Smooth muscle cell (in vitro differentiated cells): ENCODE measurements at regions not wholly inside any gene's neighbourhood (a gene's known extent, or its start where the extent isn't known, plus 50 kb on each side); places are given as distances from the start of the nearest gene placed in this dataset.

Source experiments
- DNase-seq: peaks from one replicate; lab custom pipeline; 2025; ENCODE audit not compliant: unreplicated experiment; lab: John Stamatoyannopoulos, UW
- H2AFZ ChIP-seq: fragments of 200-600 bp; sonication (generic); 2 replicates; pipeline ENCODE4 v1.6.0; 2016; ENCODE audit warnings: antibody characterized with exemption, low read depth, mild to moderate bottlenecking
- H3F3A ChIP-seq: fragments of 200-600 bp; sonication (generic); 2 replicates; pipeline ENCODE4 v1.6.0; 2017; ENCODE audit warnings: antibody characterized with exemption, low read depth
- H3K27ac ChIP-seq: fragments of 200-600 bp; sonication (generic); 2 replicates; pipeline ENCODE4 v1.5.1; 2016; ENCODE audit warnings: low read depth, mild to moderate bottlenecking
- H3K27me3 ChIP-seq: fragments of 200-600 bp; sonication (generic); 2 replicates; pipeline ENCODE4 v1.6.1; 2016; ENCODE audit warnings: low read depth, mild to moderate bottlenecking
- H3K36me3 ChIP-seq: fragments of 200-600 bp; sonication (generic); 2 replicates; pipeline ENCODE4 v1.5.1; 2016; ENCODE audit warnings: low read depth
- H3K4me1 ChIP-seq: fragments of 200-600 bp; sonication (generic); 2 replicates; pipeline ENCODE4 v1.5.1; 2016; ENCODE audit warnings: low read depth
- H3K4me2 ChIP-seq: fragments of 200-600 bp; sonication (generic); 2 replicates; pipeline ENCODE4 v1.6.0; 2016; ENCODE audit warnings: mild to moderate bottlenecking
- H3K4me3 ChIP-seq: fragments of 200-600 bp; sonication (generic); 2 replicates; pipeline ENCODE4 v1.5.1; 2016; ENCODE audit warnings: mild to moderate bottlenecking
- H3K79me2 ChIP-seq: fragments of 200-600 bp; sonication (generic); 2 replicates; pipeline ENCODE4 v1.6.0; 2016; ENCODE audit warnings: low read depth, mild to moderate bottlenecking
- H3K9ac ChIP-seq: fragments of 200-600 bp; sonication (generic); 2 replicates; pipeline ENCODE4 v1.6.0; 2016; ENCODE audit warnings: low read depth
- H3K9me3 ChIP-seq: fragments of 200-600 bp; sonication (generic); replicated peaks from 2 replicates; pipeline ENCODE4 v1.5.1; 2016; ENCODE audit warnings: low read depth
- H4K20me1 ChIP-seq: fragments of 200-600 bp; sonication (generic); 2 replicates; pipeline ENCODE4 v1.6.0; 2016; ENCODE audit warnings: low read depth
- CTCF ChIP-seq: fragments of 200-600 bp; sonication (generic); IDR thresholded peaks from 2 replicates; pipeline ENCODE4 v1.5.1; 2017; ENCODE audit warnings: borderline replicate concordance, mild to moderate bottlenecking, antibody characterized with exemption; ENCODE audit not compliant: insufficient read depth, poor library complexity, severe bottlenecking
- WGBS: methylation state at CpG from one replicate; pipeline ENCODE4 v1.1.7; 2016; ENCODE audit warnings: low lambda C conversion rate; 5-methylcytosine and 5-hydroxymethylcytosine counted together

DNA sequence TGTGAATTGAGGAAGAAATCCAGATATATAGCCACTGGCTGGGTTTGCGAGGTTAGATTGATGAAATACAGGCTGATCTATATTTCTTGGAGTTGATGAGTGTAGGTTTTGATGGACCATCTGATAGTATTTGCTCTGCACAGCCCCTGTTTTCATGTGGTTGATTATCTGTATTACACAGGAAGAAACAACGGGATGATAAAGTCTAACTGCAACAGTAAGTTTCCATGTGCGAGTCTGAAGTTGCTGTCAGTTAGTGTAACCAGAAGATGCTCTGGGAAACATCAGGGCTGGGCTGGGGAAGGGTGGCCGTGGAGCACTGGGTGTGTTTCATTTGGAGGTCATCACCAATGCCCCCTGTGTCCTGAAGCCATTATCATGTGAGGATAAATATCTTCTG is 148.4 kb upstream of the SFRP2 start:
- H3K4me3 ChIP-seq: no peak overlapping the region
- H3K79me2 ChIP-seq: no peaks in the 10 kb centered on the region
- no peak for TF ChIP-seq CTCF
- no peaks in the 10 kb centered on the region for H3F3A ChIP-seq
- 26% methylated on average over 4 of the region's 4 CpGs for WGBS
- H2AFZ ChIP-seq: peak overlapping the region; percentile 8
- H3K4me2 ChIP-seq: no peak overlapping the region
- H3K36me3 ChIP-seq: no peaks in the 10 kb centered on the region
- no peak overlapping the region for H3K9ac ChIP-seq
- H3K4me1 ChIP-seq: peaks cover 21% of the 10 kb centered on the region
- no peaks in the 10 kb centered on the region for H3K9me3 ChIP-seq
- no peak for DNase-seq
- H4K20me1 ChIP-seq: no peaks in the 10 kb centered on the region
- no peak overlapping the region for H3K27ac ChIP-seq
- H3K27me3 ChIP-seq: peaks cover 24% of the 10 kb centered on the region

DNA sequence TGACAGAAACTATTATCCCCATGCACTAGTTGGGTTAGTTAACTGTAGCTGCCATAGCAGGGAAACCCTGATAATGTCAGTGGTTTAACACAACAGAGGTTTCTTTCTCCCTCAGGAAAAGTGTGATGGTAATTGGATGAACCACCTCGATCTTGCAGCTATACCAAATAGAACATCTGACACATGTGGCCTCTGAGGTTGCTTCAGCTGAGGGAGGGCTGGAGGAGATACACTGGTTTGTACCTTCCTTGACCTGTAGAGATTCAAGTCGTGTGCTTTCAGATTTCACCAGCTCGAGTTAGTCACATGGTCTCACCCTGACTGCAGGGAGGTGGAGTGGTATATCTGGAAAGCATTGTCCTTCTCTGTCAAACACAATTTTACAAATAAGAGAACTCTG is 147.2 kb upstream of the SFRP2 start:
- DNase-seq: no peak
- 73% methylated on average over 3 of the region's 3 CpGs for WGBS
- H3K27me3 ChIP-seq: peaks cover 13% of the 10 kb centered on the region

GRCh38 chr4:153934688-153935017 is 145.8 kb upstream of the SFRP2 start:
- Histone ChIP-seq H3K4me1 (peaks cover 33% of the 10 kb centered on the region), H3F3A (no peaks in the 10 kb centered on the region), H3K4me2 (no peak overlapping the region), H2AFZ (peak overlapping the region; percentile 47), H3K9ac (no peak overlapping the region), H4K20me1 (no peaks in the 10 kb centered on the region), H3K27me3 (no peaks in the 10 kb centered on the region), H3K79me2 (no peaks in the 10 kb centered on the region), H3K9me3 (no peaks in the 10 kb centered on the region), H3K27ac (no peak overlapping the region), H3K4me3 (no peak overlapping the region), H3K36me3 (no peaks in the 10 kb centered on the region)
- no peak for DNase-seq
- no peak for TF ChIP-seq CTCF
- WGBS: 96% methylated on average over 3 of the region's 3 CpGs

More for the DNA sequence above, 147.2 kb upstream of the SFRP2 start:
- no peak overlapping the region for H3K9ac ChIP-seq
- H3K4me1 ChIP-seq: peaks cover 21% of the 10 kb centered on the region
- no peak overlapping the region for H3K4me3 ChIP-seq
- H4K20me1 ChIP-seq: no peaks in the 10 kb centered on the region
- H3K79me2 ChIP-seq: no peaks in the 10 kb centered on the region
- H3F3A ChIP-seq: no peaks in the 10 kb centered on the region
- no peak overlapping the region for H3K4me2 ChIP-seq
- no peak for TF ChIP-seq CTCF
- no peaks in the 10 kb centered on the region for H3K36me3 ChIP-seq
- H3K9me3 ChIP-seq: no peaks in the 10 kb centered on the region
- no peak overlapping the region for H3K27ac ChIP-seq
- H2AFZ ChIP-seq: no peak overlapping the region

- no peak for DNase-seq
- 82% methylated on average over 8 of the region's 8 CpGs for WGBS
- H2AFZ ChIP-seq: peak overlapping the region; percentile 47
- H3K9me3 ChIP-seq: no peaks in the 10 kb centered on the region
- no peaks in the 10 kb centered on the region for H3K79me2 ChIP-seq
- no peak overlapping the region for H3K4me3 ChIP-seq
- peaks cover 37% of the 10 kb centered on the region for H3K4me1 ChIP-seq
- no peak overlapping the region for H3K27ac ChIP-seq
- TF ChIP-seq CTCF: no peak
- no peaks in the 10 kb centered on the region for H3K27me3 ChIP-seq
- no peaks in the 10 kb centered on the region for H3F3A ChIP-seq
- peak overlapping the region; percentile 19 for H3K4me2 ChIP-seq
- no peaks in the 10 kb centered on the region for H3K36me3 ChIP-seq
- H3K9ac ChIP-seq: no peak overlapping the region
- H4K20me1 ChIP-seq: no peaks in the 10 kb centered on the region
Observed at GRCh38 chr4:153933915-153934687, 145.2 kb upstream of the SFRP2 start.
